HEK293 (cell line): ENCODE measurements at regions not wholly inside any gene's neighbourhood (a gene's known extent, or its start where the extent isn't known, plus 50 kb on each side); places are given as distances from the start of the nearest gene placed in this dataset.

Source experiments
- CTCF ChIP-seq: fragments of 450-650 bp; formaldehyde crosslinking; IDR thresholded peaks from 2 replicates; pipeline ENCODE4 v1.5.1; 2016; ENCODE audit warnings: missing biosample characterization, missing genetic modification characterization
- HOXA7 ChIP-seq: sonication (generic); formaldehyde crosslinking; IDR thresholded peaks from 2 replicates; pipeline ENCODE4 v1.8.1; 2022; ENCODE audit warnings: missing genetic modification reagents, borderline replicate concordance
- RBAK ChIP-seq: fragments of 450-650 bp; formaldehyde crosslinking; IDR thresholded peaks from 2 replicates; pipeline ENCODE4 v1.5.1; 2016; ENCODE audit warnings: missing biosample characterization, missing genetic modification characterization
- YY1 ChIP-seq: fragments of 450-650 bp; formaldehyde crosslinking; IDR thresholded peaks from 2 replicates; pipeline ENCODE4 v1.5.1; 2018; ENCODE audit warnings: missing biosample characterization, missing genetic modification characterization
- ZBTB21 ChIP-seq: fragments of 450-650 bp; formaldehyde crosslinking; IDR thresholded peaks from 2 replicates; pipeline ENCODE4 v1.5.1; 2017; ENCODE audit warnings: missing biosample characterization, missing genetic modification characterization
- ZNF16 ChIP-seq: fragments of 450-650 bp; formaldehyde crosslinking; IDR thresholded peaks from 2 replicates; pipeline ENCODE4 v1.5.1; 2016; ENCODE audit warnings: low read depth, missing biosample characterization, missing genetic modification characterization
- ZNF23 ChIP-seq: fragments of 450-650 bp; formaldehyde crosslinking; IDR thresholded peaks from 2 replicates; pipeline ENCODE4 v1.5.1; 2016; ENCODE audit warnings: missing biosample characterization, missing genetic modification characterization, borderline replicate concordance
- ZNF423 ChIP-seq: fragments of 450-650 bp; formaldehyde crosslinking; IDR thresholded peaks from 2 replicates; pipeline ENCODE4 v1.5.1; 2016; ENCODE audit warnings: missing biosample characterization, missing genetic modification characterization
- ZNF501 ChIP-seq: fragments of 450-650 bp; formaldehyde crosslinking; IDR thresholded peaks from 2 replicates; pipeline ENCODE4 v1.5.1; 2016; ENCODE audit warnings: missing biosample characterization, missing genetic modification characterization
- ZNF510 ChIP-seq: fragments of 450-650 bp; formaldehyde crosslinking; IDR thresholded peaks from 2 replicates; pipeline ENCODE4 v1.5.1; 2018; ENCODE audit warnings: mild to moderate bottlenecking, missing genetic modification characterization, missing biosample characterization; ENCODE audit not compliant: insufficient replicate concordance
- ZNF530 ChIP-seq: fragments of 450-650 bp; formaldehyde crosslinking; IDR thresholded peaks from 2 replicates; pipeline ENCODE4 v1.5.1; 2016; ENCODE audit warnings: low read depth, missing biosample characterization, missing genetic modification characterization
- ZSCAN16 ChIP-seq: fragments of 450-650 bp; formaldehyde crosslinking; IDR thresholded peaks from 2 replicates; pipeline ENCODE4 v1.5.1; 2016; ENCODE audit warnings: missing biosample characterization, missing genetic modification characterization

GRCh38 chr12:40614923-40615322 is 77.3 kb upstream of the CNTN1 start:
- TF ChIP-seq CTCF (no peak), ZBTB21 (tag by site-specific recombination) (no peak), YY1 (tag by site-specific recombination) (no peak), HOXA7 (CRISPR knock-in tag) (no peak), ZNF16 (tag by site-specific recombination) (no peak), ZNF510 (tag by site-specific recombination) (no peak), RBAK (tag by site-specific recombination) (no peak), ZSCAN16 (tag by site-specific recombination) (no peak), ZNF423 (tag by site-specific recombination) (no peak), ZNF23 (no peak), ZNF530 (tag by site-specific recombination) (no peak), ZNF501 (tag by site-specific recombination) (no peak)
